Prostate gland (tissue), 2 donors: ENCODE measurements at regions not wholly inside any gene's neighbourhood (a gene's known extent, or its start where the extent isn't known, plus 50 kb on each side); places are given as distances from the start of the nearest gene placed in this dataset.

Experiments used
- DNase-seq: peaks from one replicate; pipeline ENCODE4 v3.0.0-alpha.2; 2019; ENCODE audit warnings: low spot score
- H3K27ac ChIP-seq, 2 donors: fragments of 200-600 bp; sonication (generic); 2 replicates each; pipeline ENCODE4 v1.5.1; 2017 to 2019
- H3K27me3 ChIP-seq: fragments of 200-600 bp; sonication (generic); replicated peaks from 2 replicates; pipeline ENCODE4 v1.5.1; 2019; ENCODE audit not compliant: insufficient read depth
- H3K36me3 ChIP-seq, 2 donors: fragments of 200-600 bp; sonication (generic); 1 replicate in 1 of 2; 2 replicates in 1 of 2; pipeline versions ENCODE4 v1.5.1 to v1.8.1; 2017 to 2019
- H3K4me1 ChIP-seq: fragments of 200-600 bp; sonication (generic); replicated peaks from 2 replicates; pipeline ENCODE4 v1.5.1; 2019
- H3K4me3 ChIP-seq, 2 donors: fragments of 200-600 bp; sonication (generic); 2 replicates each; pipeline ENCODE4 v1.5.1; 2017 to 2019
- H3K9me3 ChIP-seq: fragments of 200-600 bp; sonication (generic); 2 replicates; pipeline ENCODE4 v1.5.1; 2017
- CTCF ChIP-seq, 4 experiments: fragments of 200-600 bp in 2 of 4; fragments of 450-650 bp in 2 of 4; sonication (generic) in 2 of 4; IDR thresholded peaks; 1 replicate in 3 of 4; 2 replicates in 1 of 4; pipeline ENCODE4 v1.5.1; 2016 to 2019; ENCODE audit warnings: antibody characterized with exemption in 4 of 4, mild to moderate bottlenecking in 2 of 4, moderate library complexity in 2 of 4
- POLR2A ChIP-seq: fragments of 450-650 bp; IDR thresholded peaks from one replicate; pipeline ENCODE4 v1.6.1; 2016; ENCODE audit warnings: antibody characterized with exemption, mild to moderate bottlenecking
- POLR2AphosphoS5 ChIP-seq: sonication (generic); formaldehyde crosslinking; IDR thresholded peaks from one replicate; pipeline ENCODE4 v1.6.1; 2017; ENCODE audit warnings: antibody characterized with exemption
- WGBS: methylation state at CpG from one replicate; pipeline ENCODE4 v1.1.5; 2018; 5-methylcytosine and 5-hydroxymethylcytosine counted together
- intact Hi-C: fragments of 100-400 bp; cut with DNase I; formaldehyde crosslinking; loops from one replicate; pipeline ENCODE4 v1.14.2; 2022

- no peaks in the 10 kb centered on the region for H3K4me1 ChIP-seq
- H3K9me3 ChIP-seq: no peaks in the 10 kb centered on the region
- intact Hi-C loops: no loop called here
- 47% methylated on average over 7 of the region's 7 CpGs for WGBS
- H3K36me3 ChIP-seq: no peaks in the 10 kb centered on the region
- H3K4me3 ChIP-seq: no peak overlapping the region
- DNase-seq: no peak
- H3K27me3 ChIP-seq: no peaks in the 10 kb centered on the region
- TF ChIP-seq CTCF (IDR thresholded peaks at IDR 0.05) (no peak), POLR2A (no peak), POLR2AphosphoS5 (no peak)
- H3K27ac ChIP-seq: no peak overlapping the region
Observed at GRCh38 chr14:87772854-87773253, 220.1 kb downstream of the GALC start.

GRCh38 chr14:87767567-87767901, 225.4 kb downstream of the GALC start:
- Histone ChIP-seq H3K36me3 (no peaks in the 10 kb centered on the region), H3K9me3 (peaks cover 3% of the 10 kb centered on the region), H3K4me3 (no peak overlapping the region), H3K4me1 (no peaks in the 10 kb centered on the region), H3K27ac (no peak overlapping the region), H3K27me3 (no peaks in the 10 kb centered on the region)
- TF ChIP-seq POLR2A (no peak), POLR2AphosphoS5 (no peak), CTCF (IDR thresholded peaks at IDR 0.05) (no peak)
- 91% methylated on average over 2 of the region's 2 CpGs for WGBS
- DNase-seq: no peak
- intact Hi-C loops: no loop called here

- WGBS: 18% methylated on average over 2 of the region's 2 CpGs
- Histone ChIP-seq H3K27me3 (no peaks in the 10 kb centered on the region), H3K36me3 (no peaks in the 10 kb centered on the region), H3K9me3 (no peaks in the 10 kb centered on the region), H3K27ac (no peak overlapping the region), H3K4me1 (no peaks in the 10 kb centered on the region), H3K4me3 (no peak overlapping the region)
- DNase-seq: no peak
- TF ChIP-seq POLR2AphosphoS5: no peak
- TF ChIP-seq POLR2A: no peak
- no peak for TF ChIP-seq CTCF (IDR thresholded peaks at IDR 0.05)
- intact Hi-C loops: no loop called here
Observed at GRCh38 chr14:87758876-87759275, 234.1 kb downstream of the GALC start.

DNA sequence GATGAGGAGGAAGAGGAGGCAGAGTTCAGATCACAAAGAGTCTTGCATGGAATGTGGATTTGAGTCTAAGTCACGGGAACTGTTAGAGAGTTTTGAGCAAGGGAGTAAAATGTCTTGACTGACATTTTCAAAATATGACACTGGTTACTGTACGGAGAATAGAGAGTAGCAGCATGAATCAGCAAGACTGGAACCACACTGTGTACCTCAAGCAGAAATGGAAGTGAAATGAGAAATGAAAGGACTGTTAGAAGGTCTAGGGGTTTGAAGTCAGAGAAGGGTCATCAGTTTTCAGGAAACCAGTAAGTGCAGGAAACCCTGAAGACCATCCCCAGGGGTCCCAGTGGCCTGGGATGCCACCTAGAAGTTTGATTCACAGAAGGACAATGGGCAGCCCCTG, 236.3 kb downstream of the GALC start:
- no peaks in the 10 kb centered on the region for H3K27me3 ChIP-seq
- no peak for DNase-seq
- intact Hi-C loops: no loop called here
- no peaks in the 10 kb centered on the region for H3K36me3 ChIP-seq
- TF ChIP-seq POLR2A (no peak), POLR2AphosphoS5 (no peak), CTCF (IDR thresholded peaks at IDR 0.05) (no peak)
- H3K4me1 ChIP-seq: no peaks in the 10 kb centered on the region
- H3K4me3 ChIP-seq: no peak overlapping the region
- WGBS: 88% methylated on average over 2 of the region's 2 CpGs
- H3K27ac ChIP-seq: no peak overlapping the region
- H3K9me3 ChIP-seq: no peaks in the 10 kb centered on the region

- Histone ChIP-seq H3K4me1 (no peaks in the 10 kb centered on the region), H3K4me3 (no peak overlapping the region), H3K36me3 (no peaks in the 10 kb centered on the region), H3K27me3 (no peaks in the 10 kb centered on the region), H3K9me3 (no peaks in the 10 kb centered on the region), H3K27ac (no peak overlapping the region)
- TF ChIP-seq POLR2A: no peak
- TF ChIP-seq POLR2AphosphoS5: no peak
- no peak for TF ChIP-seq CTCF (IDR thresholded peaks at IDR 0.05)
- WGBS: 82% methylated on average over 8 of the region's 8 CpGs
- DNase-seq: no peak
- intact Hi-C loops: no loop called here
Observed at GRCh38 chr14:87754520-87755223, 238.3 kb downstream of the GALC start.
